SK-N-SH (cell line): ENCODE measurements at regions not wholly inside any gene's neighbourhood (a gene's known extent, or its start where the extent isn't known, plus 50 kb on each side); places are given as distances from the start of the nearest gene placed in this dataset.

ENCODE experiments used
- EP300 ChIP-seq, 2 experiments: IDR thresholded peaks; 2 replicates each; pipeline versions ENCODE4 v1.4.0 to v1.6.1; 2012; ENCODE audit warnings: borderline replicate concordance in 1 of 2, low read depth in 1 of 2, low read length in 1 of 2
- FOXM1 ChIP-seq: IDR thresholded peaks from 2 replicates; pipeline ENCODE4 v1.4.0; 2012; ENCODE audit warnings: low read depth, mild to moderate bottlenecking
- GATA2 ChIP-seq: sonication (generic); formaldehyde crosslinking; IDR thresholded peaks from 2 replicates; pipeline ENCODE4 v1.5.0; 2020; ENCODE audit warnings: mild to moderate bottlenecking, missing genetic modification reagents
- JUND ChIP-seq: IDR thresholded peaks from 2 replicates; pipeline ENCODE4 v1.4.0; 2012
- MXI1 ChIP-seq: IDR thresholded peaks from 2 replicates; pipeline ENCODE4 v1.6.1; 2012; ENCODE audit warnings: mild to moderate bottlenecking, low read depth, low read length, improper control_type of control experiment
- NRF1 ChIP-seq: IDR thresholded peaks from 2 replicates; pipeline ENCODE4 v1.6.1; 2012; ENCODE audit warnings: low read depth, mild to moderate bottlenecking, low read length
- RAD21 ChIP-seq: IDR thresholded peaks from 2 replicates; pipeline ENCODE4 v1.6.1; 2012; ENCODE audit warnings: mild to moderate bottlenecking, low read length
- RFX5 ChIP-seq: IDR thresholded peaks from 2 replicates; pipeline ENCODE4 v1.6.1; 2012; ENCODE audit warnings: mild to moderate bottlenecking, improper control_type of control experiment, low read length
- SMC3 ChIP-seq: IDR thresholded peaks from 2 replicates; pipeline ENCODE4 v1.6.1; 2012; ENCODE audit warnings: low read depth, low read length, improper control_type of control experiment
- TCF12 ChIP-seq: IDR thresholded peaks from 2 replicates; pipeline ENCODE4 v1.4.0; 2012
- YY1 ChIP-seq: IDR thresholded peaks from 2 replicates; pipeline ENCODE4 v1.4.0; 2012; ENCODE audit warnings: low read depth, mild to moderate bottlenecking
- TF ChIP-seq, protein P1 (sequence below): fragments of 200-600 bp; sonication (generic); IDR thresholded peaks from 2 replicates; pipeline ENCODE4 v1.6.1; 2017; ENCODE audit warnings: antibody characterized with exemption, mild to moderate bottlenecking, moderate library complexity

DNA sequence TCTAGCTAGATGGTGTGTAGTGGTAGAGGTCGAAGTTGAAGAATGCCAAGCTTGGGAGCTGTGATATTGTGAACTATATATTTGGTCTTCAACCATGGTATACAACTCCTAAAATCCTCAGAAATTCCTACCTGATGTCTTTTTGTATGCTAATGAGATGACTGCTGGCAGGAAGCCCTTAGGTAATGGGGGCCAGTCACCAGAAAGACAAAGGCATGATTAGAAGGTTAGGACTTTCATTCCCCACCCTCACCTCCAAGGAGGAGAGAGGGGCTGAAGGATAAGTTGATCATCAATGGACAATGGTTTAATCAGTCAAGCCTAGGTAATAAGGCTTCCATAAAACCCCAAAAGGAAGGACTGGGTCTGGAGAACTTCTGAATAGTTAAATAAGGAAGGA is 285.7 kb upstream of the POU5F2 start:
- no peak for TF ChIP-seq JUND
- no peak for TF ChIP-seq RAD21
- TF ChIP-seq, protein P1, sequence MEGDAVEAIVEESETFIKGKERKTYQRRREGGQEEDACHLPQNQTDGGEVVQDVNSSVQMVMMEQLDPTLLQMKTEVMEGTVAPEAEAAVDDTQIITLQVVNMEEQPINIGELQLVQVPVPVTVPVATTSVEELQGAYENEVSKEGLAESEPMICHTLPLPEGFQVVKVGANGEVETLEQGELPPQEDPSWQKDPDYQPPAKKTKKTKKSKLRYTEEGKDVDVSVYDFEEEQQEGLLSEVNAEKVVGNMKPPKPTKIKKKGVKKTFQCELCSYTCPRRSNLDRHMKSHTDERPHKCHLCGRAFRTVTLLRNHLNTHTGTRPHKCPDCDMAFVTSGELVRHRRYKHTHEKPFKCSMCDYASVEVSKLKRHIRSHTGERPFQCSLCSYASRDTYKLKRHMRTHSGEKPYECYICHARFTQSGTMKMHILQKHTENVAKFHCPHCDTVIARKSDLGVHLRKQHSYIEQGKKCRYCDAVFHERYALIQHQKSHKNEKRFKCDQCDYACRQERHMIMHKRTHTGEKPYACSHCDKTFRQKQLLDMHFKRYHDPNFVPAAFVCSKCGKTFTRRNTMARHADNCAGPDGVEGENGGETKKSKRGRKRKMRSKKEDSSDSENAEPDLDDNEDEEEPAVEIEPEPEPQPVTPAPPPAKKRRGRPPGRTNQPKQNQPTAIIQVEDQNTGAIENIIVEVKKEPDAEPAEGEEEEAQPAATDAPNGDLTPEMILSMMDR: no peak
- TF ChIP-seq EP300 (IDR thresholded peaks at IDR 0.05; ENCODE audit: borderline replicate concordance in 1 of 2, low read depth in 1 of 2, low read length in 1 of 2): no peak
- TF ChIP-seq SMC3: no peak
- TF ChIP-seq TCF12: no peak
- TF ChIP-seq RFX5: no peak
- TF ChIP-seq FOXM1: no peak
- TF ChIP-seq YY1: no peak
- no peak for TF ChIP-seq MXI1
- no peak for TF ChIP-seq GATA2 (CRISPR knock-in tag)
- TF ChIP-seq NRF1: no peak
